ENCODE measurements at regions not wholly inside any gene's neighbourhood (a gene's known extent, or its start where the extent isn't known, plus 50 kb on each side); places are given as distances from the start of the nearest gene placed in this dataset.

GRCh38 chr5:4356201-4356600 lies 760.6 kb downstream of the IRX1 start:
- H3K18ac ChIP-seq (ENCODE audit: insufficient read length, low read depth, low read length) = no peak overlapping the region
- H3K27ac Mint-ChIP-seq = no peak overlapping the region

More at GRCh38 chr5:4356201-4356600, 760.6 kb downstream of the IRX1 start:
- H3K36me3 Mint-ChIP-seq (ENCODE audit: insufficient read depth in 1 of 3, low read depth in 3 of 3) = peaks cover 0 to 4% (median 4%) of the 10 kb centered on the region in 3 experiments; a peak in 3 of 7 replicates
- H3K27me3 Mint-ChIP-seq (ENCODE audit: low read depth) = no peaks in the 10 kb centered on the region; the same call in 1 of the 2 replicates
- H3K23me2 ChIP-seq (ENCODE audit: insufficient read length, low read depth, low read length, poor library complexity, severe bottlenecking) = no peaks in the 10 kb centered on the region
- no peak overlapping the region for H4K91ac ChIP-seq (ENCODE audit: insufficient read length, low read depth, low read length)
- no peak overlapping the region for H3K23ac ChIP-seq (ENCODE audit: insufficient read length, low read depth, low read length)
- no peak overlapping the region for H2AK5ac ChIP-seq (ENCODE audit: insufficient read length, low read length)
- no peaks in the 10 kb centered on the region for H3K79me1 ChIP-seq (ENCODE audit: insufficient read depth, low read depth, low read length, poor library complexity, severe bottlenecking)
- H3K27ac ChIP-seq (ENCODE audit: insufficient read length, low read depth, low read length) = no peak overlapping the region
- DNase-seq = no peak
- WGBS (ENCODE audit: extremely low coverage, insufficient read length, low lambda C conversion rate) = no CpG with 5 or more reads among the region's 6 CpGs
- H2BK5ac ChIP-seq (ENCODE audit: insufficient read length, low read length) = no peak overlapping the region
- TF ChIP-seq, protein P1, sequence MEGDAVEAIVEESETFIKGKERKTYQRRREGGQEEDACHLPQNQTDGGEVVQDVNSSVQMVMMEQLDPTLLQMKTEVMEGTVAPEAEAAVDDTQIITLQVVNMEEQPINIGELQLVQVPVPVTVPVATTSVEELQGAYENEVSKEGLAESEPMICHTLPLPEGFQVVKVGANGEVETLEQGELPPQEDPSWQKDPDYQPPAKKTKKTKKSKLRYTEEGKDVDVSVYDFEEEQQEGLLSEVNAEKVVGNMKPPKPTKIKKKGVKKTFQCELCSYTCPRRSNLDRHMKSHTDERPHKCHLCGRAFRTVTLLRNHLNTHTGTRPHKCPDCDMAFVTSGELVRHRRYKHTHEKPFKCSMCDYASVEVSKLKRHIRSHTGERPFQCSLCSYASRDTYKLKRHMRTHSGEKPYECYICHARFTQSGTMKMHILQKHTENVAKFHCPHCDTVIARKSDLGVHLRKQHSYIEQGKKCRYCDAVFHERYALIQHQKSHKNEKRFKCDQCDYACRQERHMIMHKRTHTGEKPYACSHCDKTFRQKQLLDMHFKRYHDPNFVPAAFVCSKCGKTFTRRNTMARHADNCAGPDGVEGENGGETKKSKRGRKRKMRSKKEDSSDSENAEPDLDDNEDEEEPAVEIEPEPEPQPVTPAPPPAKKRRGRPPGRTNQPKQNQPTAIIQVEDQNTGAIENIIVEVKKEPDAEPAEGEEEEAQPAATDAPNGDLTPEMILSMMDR (conservative IDR thresholded peaks at IDR 0.05) = no peak
- H3K9me3 ChIP-seq (ENCODE audit: control insufficient read depth, low read depth, low read length) = no peaks in the 10 kb centered on the region
- H3K4me3 Mint-ChIP-seq = no peak overlapping the region
- H3K14ac ChIP-seq (ENCODE audit: insufficient read depth, low read length) = no peak overlapping the region
- H3K4me2 ChIP-seq (ENCODE audit: insufficient read depth, insufficient read length, low read length) = no peak overlapping the region
- H3K4me1 ChIP-seq (ENCODE audit: insufficient read depth, low read length) = no peaks in the 10 kb centered on the region
- no peaks in the 10 kb centered on the region for H4K20me1 ChIP-seq (ENCODE audit: control insufficient read depth, insufficient read depth, insufficient read length)
- H2BK20ac ChIP-seq (ENCODE audit: low read depth, low read length, poor library complexity, severe bottlenecking) = no peak overlapping the region
- H2BK120ac ChIP-seq (ENCODE audit: low read depth, low read length, poor library complexity, severe bottlenecking) = no peak overlapping the region
- H3K4me1 Mint-ChIP-seq = no peaks in the 10 kb centered on the region
- H3K79me2 ChIP-seq (ENCODE audit: insufficient read depth, low read length) = no peaks in the 10 kb centered on the region
- no peaks in the 10 kb centered on the region for H3K27me3 ChIP-seq (ENCODE audit: insufficient read depth, low read length)
- peaks cover 5 to 7% of the 10 kb centered on the region in 2 experiments; a peak in 4 of 5 replicates for H3K9me3 Mint-ChIP-seq
- H2AFZ ChIP-seq (ENCODE audit: low read length) = no peak overlapping the region
- H2BK15ac ChIP-seq (ENCODE audit: low read depth, low read length) = no peak overlapping the region
- H3K4ac ChIP-seq (ENCODE audit: low read depth, low read length) = no peak overlapping the region
- no peak overlapping the region for H2BK12ac ChIP-seq (ENCODE audit: insufficient read length, low read depth, low read length)
- H3K9ac ChIP-seq (ENCODE audit: extremely low read depth, insufficient read length, low read length) = no peak overlapping the region
- H3T11ph ChIP-seq (ENCODE audit: low read length) = no peak overlapping the region
- H3K56ac ChIP-seq (ENCODE audit: insufficient read length, low read depth, low read length) = no peak overlapping the region
- H4K5ac ChIP-seq (ENCODE audit: insufficient read length, low read depth, low read length) = no peak overlapping the region
- H4K8ac ChIP-seq (replicated peaks; ENCODE audit: insufficient read length, low read depth, low read length) = no peak overlapping the region

Data from H9 (cell line).